Epithelial cell of prostate (primary cell): ENCODE measurements at regions not wholly inside any gene's neighbourhood (a gene's known extent, or its start where the extent isn't known, plus 50 kb on each side); places are given as distances from the start of the nearest gene placed in this dataset.
"Not testable (repeated sequence)": the region's sequence is repeated elsewhere in the genome, so short reads cannot be mapped to it uniquely, and the experiment has no call there.

ENCODE experiments used
- DNase-seq: peaks from one replicate; pipeline ENCODE4 v3.0.0-alpha.2; 2011; ENCODE audit warnings: low read depth, low spot score
- H3K27ac ChIP-seq: fragments of 450-650 bp; 2 replicates; pipeline ENCODE4 v1.5.1; 2017; ENCODE audit warnings: mild to moderate bottlenecking

- H3K27ac ChIP-seq, result no peak overlapping the region
- DNase-seq, result no peak
Measured at GRCh38 chr11:96961931-96962330, 572.1 kb downstream of the JRKL start.

- no peak for DNase-seq
- no peak overlapping the region for H3K27ac ChIP-seq
Measured at GRCh38 chr11:96963375-96963774, 573.6 kb downstream of the JRKL start.

GRCh38 chr11:96964661-96965060 lies 574.8 kb downstream of the JRKL start:
- DNase-seq, result no peak

GRCh38 chr11:96967616-96968015 lies 577.8 kb downstream of the JRKL start:
- H3K27ac ChIP-seq, result no peak overlapping the region
- DNase-seq, result no peak

More at GRCh38 chr11:96964661-96965060, 574.8 kb downstream of the JRKL start:
- H3K27ac ChIP-seq, result no peak overlapping the region

GRCh38 chr11:96969251-96969650 lies 579.4 kb downstream of the JRKL start:
- DNase-seq, result no peak

GRCh38 chr11:96978751-96979150 lies 588.9 kb downstream of the JRKL start:
- H3K27ac ChIP-seq, result no peak overlapping the region

More at GRCh38 chr11:96969251-96969650, 579.4 kb downstream of the JRKL start:
- H3K27ac ChIP-seq, result no peak overlapping the region

GRCh38 chr11:96986516-96986915 lies 596.7 kb downstream of the JRKL start:
- no peak overlapping the region for H3K27ac ChIP-seq
- no peak for DNase-seq

More at GRCh38 chr11:96978751-96979150, 588.9 kb downstream of the JRKL start:
- DNase-seq, result no peak

- no peak for DNase-seq
- H3K27ac ChIP-seq, result no peak overlapping the region
Measured at GRCh38 chr11:96990914-96991313, 601.1 kb downstream of the JRKL start.

- no peak for DNase-seq
- no peak overlapping the region for H3K27ac ChIP-seq
Measured at GRCh38 chr11:97000481-97000880, 610.7 kb downstream of the JRKL start.

- DNase-seq, result no peak
- no peak overlapping the region for H3K27ac ChIP-seq
Measured at GRCh38 chr11:97007283-97007682, 617.5 kb downstream of the JRKL start.

GRCh38 chr11:97009613-97010012 lies 619.8 kb downstream of the JRKL start:
- no peak for DNase-seq
- H3K27ac ChIP-seq, result no peak overlapping the region

GRCh38 chr11:97010997-97011396 lies 621.2 kb downstream of the JRKL start:
- not testable (repeated sequence) for H3K27ac ChIP-seq, DNase-seq

GRCh38 chr11:97015327-97015726 lies 625.5 kb downstream of the JRKL start:
- no peak for DNase-seq
- no peak overlapping the region for H3K27ac ChIP-seq

GRCh38 chr11:97019305-97019704 lies 629.5 kb downstream of the JRKL start:
- no peak for DNase-seq
- no peak overlapping the region for H3K27ac ChIP-seq

- no peak overlapping the region for H3K27ac ChIP-seq
- no peak for DNase-seq
Measured at GRCh38 chr11:97019754-97020153, 629.9 kb downstream of the JRKL start.

- DNase-seq, result no peak
- H3K27ac ChIP-seq, result no peak overlapping the region
Measured at GRCh38 chr11:97022955-97023354, 633.1 kb downstream of the JRKL start.

GRCh38 chr11:97028836-97029406 lies 639.1 kb downstream of the JRKL start:
- DNase-seq, result no peak
- no peak overlapping the region for H3K27ac ChIP-seq

- DNase-seq, result no peak
- no peak overlapping the region for H3K27ac ChIP-seq
Measured at GRCh38 chr11:97033178-97033577, 643.4 kb downstream of the JRKL start.

GRCh38 chr11:97048481-97048880 lies 658.7 kb downstream of the JRKL start:
- no peak overlapping the region for H3K27ac ChIP-seq
- DNase-seq, result no peak

GRCh38 chr11:97060184-97060583 lies 670.4 kb downstream of the JRKL start:
- H3K27ac ChIP-seq, result no peak overlapping the region
- no peak for DNase-seq

- no peak for DNase-seq
- no peak overlapping the region for H3K27ac ChIP-seq
Measured at GRCh38 chr11:97069160-97069559, 679.3 kb downstream of the JRKL start.

GRCh38 chr11:97072420-97072819 lies 682.6 kb downstream of the JRKL start:
- DNase-seq, result no peak
- no peak overlapping the region for H3K27ac ChIP-seq

GRCh38 chr11:97076666-97077065 lies 686.9 kb downstream of the JRKL start:
- DNase-seq, H3K27ac ChIP-seq: not testable (repeated sequence)
